GM21381 (cell line): ENCODE measurements at regions not wholly inside any gene's neighbourhood (a gene's known extent, or its start where the extent isn't known, plus 50 kb on each side); places are given as distances from the start of the nearest gene placed in this dataset.
"Not testable (repeated sequence)": the region's sequence is repeated elsewhere in the genome, so short reads cannot be mapped to it uniquely, and the experiment has no call there.

Experiments used
- ATAC-seq: cut with Tn5 transposase; IDR thresholded peaks from one replicate; pipeline ENCODE4 v1.9.1; 2021; ENCODE audit warnings: mild to moderate bottlenecking, moderate library complexity; ENCODE audit not compliant: unreplicated experiment

GRCh38 chr1:221549815-221550214 is 192.1 kb downstream of the DUSP10 start:
- ATAC-seq: no peak

- ATAC-seq: not testable (repeated sequence)
Observed at GRCh38 chr1:221552792-221553191, 189.1 kb downstream of the DUSP10 start.

DNA sequence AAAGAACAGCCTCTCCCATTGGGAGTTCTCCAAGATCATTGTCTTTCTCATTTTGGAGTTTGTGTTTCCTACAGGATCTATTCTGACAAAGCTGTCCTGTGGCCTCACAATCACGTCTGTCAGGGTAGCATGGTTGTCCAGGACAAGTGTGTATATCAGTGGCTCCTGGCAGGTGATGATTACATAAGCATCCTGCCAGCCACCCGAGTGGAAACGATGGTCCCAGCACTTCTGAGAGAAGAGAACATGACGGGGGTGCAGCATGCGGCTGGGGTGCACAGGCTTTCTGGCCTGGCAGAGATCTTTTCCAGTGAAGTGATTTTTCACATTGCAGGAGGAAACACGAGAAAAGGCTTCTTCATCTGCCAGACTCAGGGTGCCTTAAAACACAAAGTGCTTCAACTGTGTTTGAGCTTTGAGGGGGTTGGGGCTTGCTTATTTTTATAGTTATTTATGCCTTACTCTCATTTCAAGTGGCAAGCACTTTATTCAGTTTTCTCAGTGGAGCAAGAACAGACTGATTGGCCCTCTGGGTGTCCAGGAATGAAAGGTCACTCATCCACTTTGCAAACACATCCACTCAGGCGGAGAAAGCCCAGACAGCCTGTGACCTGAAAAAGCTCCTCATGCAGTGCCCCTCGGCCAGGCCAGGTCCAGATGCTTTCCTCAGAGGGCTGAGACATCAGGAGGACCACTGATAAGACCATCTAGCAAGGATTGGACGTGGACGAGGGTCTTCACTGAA is 186.0 kb downstream of the DUSP10 start:
- no peak for ATAC-seq

DNA sequence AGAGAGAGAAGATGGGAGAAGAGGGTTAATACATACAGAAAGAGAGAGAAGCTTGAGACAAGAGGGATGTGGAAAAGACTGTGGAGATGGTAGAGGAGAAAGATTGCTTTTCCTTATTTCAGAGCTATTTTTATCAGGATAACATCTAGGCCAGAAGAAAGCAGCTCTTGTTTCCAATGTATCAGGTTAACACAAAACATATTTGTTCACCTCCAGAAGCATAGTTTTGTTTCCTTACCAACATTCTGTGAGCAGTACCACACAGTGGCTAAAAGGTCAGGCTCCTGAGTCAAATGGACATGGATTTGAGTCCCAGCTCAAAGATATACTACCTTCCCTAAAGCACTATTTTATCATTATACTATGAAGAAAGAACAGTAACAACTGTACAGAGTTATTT is 185.5 kb downstream of the DUSP10 start:
- no peak for ATAC-seq

DNA sequence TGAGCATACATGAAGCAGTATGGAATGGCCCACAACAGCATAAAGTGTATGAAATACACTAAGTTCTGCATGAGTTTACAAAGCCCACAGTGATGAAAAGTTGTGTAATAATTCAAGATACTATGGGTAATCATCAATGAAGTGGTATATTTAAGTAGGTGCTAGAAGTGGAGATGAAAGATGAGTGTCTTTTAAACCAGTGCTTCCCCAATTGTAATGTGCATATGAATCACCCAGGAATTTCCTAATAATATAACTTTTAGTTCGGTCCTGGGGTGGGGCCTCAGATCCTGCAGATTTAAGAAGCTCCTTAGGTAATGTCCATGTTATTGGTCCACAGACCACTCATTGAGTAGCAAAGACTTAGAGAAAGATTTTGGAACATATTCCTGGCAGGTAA is 184.9 kb downstream of the DUSP10 start:
- ATAC-seq: no peak

DNA sequence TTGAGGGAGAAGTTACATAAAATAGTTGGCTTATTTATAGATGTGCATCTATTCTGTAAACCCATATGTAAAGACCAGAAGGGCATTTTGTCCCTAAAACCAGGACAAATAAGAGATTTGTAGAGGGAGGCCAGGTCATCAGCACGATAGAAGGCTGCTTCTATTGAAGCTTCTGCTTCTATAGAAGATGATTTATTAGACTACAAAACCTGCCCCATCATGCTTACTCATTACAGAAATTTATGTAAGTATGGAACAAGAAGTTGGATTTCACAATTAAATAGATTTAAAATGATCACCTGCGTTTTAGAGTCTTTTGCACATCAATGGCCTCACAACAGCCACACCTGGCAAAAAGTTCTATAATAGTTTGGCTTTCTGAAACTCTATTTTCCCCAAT is 183.5 kb downstream of the DUSP10 start:
- no peak for ATAC-seq

GRCh38 chr1:221559911-221560310 is 182.0 kb downstream of the DUSP10 start:
- ATAC-seq: no peak

- no peak for ATAC-seq
Observed at GRCh38 chr1:221562542-221563475, 179.1 kb downstream of the DUSP10 start.

GRCh38 chr1:221563476-221563921 is 178.4 kb downstream of the DUSP10 start:
- ATAC-seq: no peak

DNA sequence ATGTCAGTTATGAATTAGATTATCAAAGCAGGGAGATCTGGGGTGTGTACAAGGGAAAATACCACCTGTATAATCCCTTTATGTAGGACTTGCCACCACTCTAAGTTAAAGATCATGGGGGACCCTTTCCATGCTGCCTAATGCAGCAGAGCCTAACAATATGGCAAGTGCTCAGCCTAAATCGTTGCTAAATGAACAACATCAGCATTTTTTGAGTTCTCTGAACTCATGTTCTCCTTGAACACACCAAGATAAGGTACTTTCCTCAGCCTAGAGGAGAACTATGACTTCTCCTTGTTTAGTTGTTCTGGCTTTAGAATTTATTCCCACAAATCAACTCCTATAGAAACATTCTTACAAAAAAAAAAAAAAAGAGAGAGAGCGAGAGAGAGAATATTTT is 177.0 kb downstream of the DUSP10 start:
- no peak for ATAC-seq

- ATAC-seq: no peak
Observed at GRCh38 chr1:221565711-221566110, 176.2 kb downstream of the DUSP10 start.

- ATAC-seq: no peak
Observed at GRCh38 chr1:221567859-221568507, 173.9 kb downstream of the DUSP10 start.

GRCh38 chr1:221573756-221574155 is 168.1 kb downstream of the DUSP10 start:
- ATAC-seq: no peak

DNA sequence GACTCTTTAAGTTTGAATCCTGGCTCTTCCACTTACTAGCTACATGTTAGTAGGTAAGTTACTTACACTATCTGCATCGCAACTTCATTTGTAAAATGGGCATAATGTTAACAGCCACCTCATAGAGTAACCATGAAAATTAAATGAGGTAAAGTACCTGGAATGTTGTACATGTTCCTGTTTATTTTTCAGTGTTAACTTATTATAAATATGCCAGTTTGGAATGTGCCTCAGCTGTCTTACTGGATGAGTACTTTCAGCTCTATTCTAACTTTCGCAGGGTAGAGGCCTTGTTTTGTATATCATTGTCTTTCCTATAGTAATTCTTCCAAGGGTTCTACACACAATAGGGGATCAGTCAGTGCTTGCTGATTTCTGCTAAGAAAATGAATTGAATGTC is 167.4 kb downstream of the DUSP10 start:
- no peak for ATAC-seq

- no peak for ATAC-seq
Observed at GRCh38 chr1:221575605-221576004, 166.3 kb downstream of the DUSP10 start.

DNA sequence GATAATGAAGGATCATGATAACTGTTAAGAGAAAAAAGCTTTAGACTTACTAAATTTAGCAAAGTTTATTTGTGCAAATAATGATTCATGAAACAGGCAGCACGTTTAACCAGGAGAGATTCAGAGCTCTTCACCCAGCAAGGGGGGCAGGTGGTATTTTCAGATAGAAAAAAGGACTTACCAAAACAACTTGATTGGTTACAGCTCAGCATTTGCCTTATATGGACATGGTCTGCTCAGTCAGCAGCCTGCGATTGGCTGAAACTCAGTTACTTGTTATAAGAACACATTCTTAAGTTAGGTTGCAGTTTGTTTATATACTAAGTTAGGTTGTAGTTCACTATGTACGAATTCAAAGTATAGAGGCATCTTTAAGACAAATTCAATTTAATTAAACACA is 165.6 kb downstream of the DUSP10 start:
- no peak for ATAC-seq

- no peak for ATAC-seq
Observed at GRCh38 chr1:221583465-221583864, 158.4 kb downstream of the DUSP10 start.

GRCh38 chr1:221587013-221587412 is 154.9 kb downstream of the DUSP10 start:
- ATAC-seq: not testable (repeated sequence)

GRCh38 chr1:221591250-221591649 is 150.6 kb downstream of the DUSP10 start:
- not testable (repeated sequence) for ATAC-seq

DNA sequence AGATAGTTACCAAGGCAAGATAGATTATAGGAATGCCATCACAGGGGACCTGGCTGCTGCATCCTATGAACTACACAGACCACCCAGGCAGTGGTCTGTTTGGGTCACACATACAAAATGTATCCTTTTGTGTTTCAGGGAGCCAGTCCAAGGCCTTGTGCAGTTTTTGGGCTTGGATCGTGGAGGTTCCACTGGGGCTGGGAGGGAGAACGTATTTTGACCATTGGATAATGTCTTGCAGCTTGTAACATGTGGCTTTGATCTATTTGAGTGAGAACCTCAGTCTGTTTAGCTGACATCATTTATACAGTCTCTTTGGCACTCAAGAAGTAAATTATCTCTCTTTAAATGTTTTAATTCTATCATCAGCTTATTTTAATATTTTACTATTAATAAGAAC is 147.3 kb downstream of the DUSP10 start:
- no peak for ATAC-seq

- ATAC-seq: no peak
Observed at GRCh38 chr1:221598122-221598521, 143.8 kb downstream of the DUSP10 start.
